MCF 10A (cell line): ENCODE measurements at regions not wholly inside any gene's neighbourhood (a gene's known extent, or its start where the extent isn't known, plus 50 kb on each side); places are given as distances from the start of the nearest gene placed in this dataset.
"Not testable (repeated sequence)": the region's sequence is repeated elsewhere in the genome, so short reads cannot be mapped to it uniquely, and the experiment has no call there.

ENCODE experiments used
- BruUV-seq: library from RNA; stranded (reverse); fragments of 400-500 nt; replicated peaks from 2 replicates; lab custom pipeline; 2021; lab: Mats Ljungman, UMichigan
- CTCF ChIA-PET: fragments of 300-600 bp; sonication (Branson Sonifier 250); formaldehyde crosslinking; extraction: SDS; loops from one replicate; lab custom pipeline; 2021; ENCODE audit warnings: antibody characterized with exemption, inconsistent platforms; lab: Yijun Ruan, JAX
- POLR2A ChIA-PET: fragments of 300-600, 350-650 bp; sonication (Branson Sonifier 250); formaldehyde crosslinking; extraction: SDS; loops from one replicate; lab custom pipeline; 2020; ENCODE audit warnings: antibody characterized with exemption, inconsistent platforms; lab: Yijun Ruan, JAX
- DNase-seq: peaks from one replicate; pipeline ENCODE4 v3.0.0-alpha.2; 2018; ENCODE audit not compliant: unreplicated experiment
- H3K27ac Mint-ChIP-seq: one replicate; pipeline ENCODE4 v1.8.0; 2022; ENCODE audit warnings: mild to moderate bottlenecking, low read depth, mixed read lengths; ENCODE audit not compliant: unreplicated experiment
- H3K27me3 Mint-ChIP-seq: one replicate; pipeline ENCODE4 v1.8.0; 2022; ENCODE audit warnings: mixed read lengths; ENCODE audit not compliant: insufficient read depth, unreplicated experiment
- H3K36me3 Mint-ChIP-seq: one replicate; pipeline ENCODE4 v1.8.0; 2022; ENCODE audit warnings: mild to moderate bottlenecking, moderate library complexity, mixed read lengths; ENCODE audit not compliant: insufficient read depth, unreplicated experiment
- H3K4me1 Mint-ChIP-seq: one replicate; pipeline ENCODE4 v1.8.0; 2022; ENCODE audit warnings: mixed read lengths; ENCODE audit not compliant: insufficient read depth, unreplicated experiment
- H3K4me3 Mint-ChIP-seq: one replicate; pipeline ENCODE4 v1.8.0; 2022; ENCODE audit warnings: mild to moderate bottlenecking, moderate library complexity, mixed read lengths; ENCODE audit not compliant: unreplicated experiment
- H3K9me3 Mint-ChIP-seq: one replicate; pipeline ENCODE4 v1.8.0; 2022; ENCODE audit warnings: mixed read lengths; ENCODE audit not compliant: unreplicated experiment
- CTCF ChIP-seq: fragments of 200-600 bp; IDR thresholded peaks from one replicate; pipeline ENCODE4 v1.8.0; 2022; ENCODE audit warnings: antibody characterized with exemption, mild to moderate bottlenecking; ENCODE audit not compliant: unreplicated experiment
- intact Hi-C: fragments of 100-400 bp; cut with micrococcal nuclease; formaldehyde crosslinking; loops from 2 replicates; pipeline ENCODE4 v1.14.1; 2022

DNA sequence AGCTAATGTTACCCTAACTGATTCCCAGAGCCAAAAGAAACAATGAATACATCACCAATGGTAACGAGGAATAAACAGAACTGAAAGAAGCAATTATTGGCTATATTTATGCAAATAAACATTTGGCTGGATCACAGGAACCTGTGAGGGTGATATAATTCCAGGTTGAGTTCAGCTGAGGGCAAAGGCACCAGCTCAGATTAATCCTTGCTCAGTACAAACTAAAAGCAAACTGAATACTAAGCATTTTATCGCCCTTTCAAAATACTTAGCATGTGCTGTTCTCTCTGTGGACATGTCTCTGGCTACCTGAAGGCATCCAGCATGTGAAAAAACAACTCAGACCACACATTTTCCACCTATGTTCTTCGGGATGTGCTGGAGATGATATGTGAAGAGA lies 791.7 kb downstream of the METTL4 start:
- intact Hi-C loops: no loop called here
- no peaks in the 10 kb centered on the region for H3K36me3 Mint-ChIP-seq
- no TSS peak for BruUV-seq
- H3K9me3 Mint-ChIP-seq: peaks cover 8% of the 10 kb centered on the region
- peaks cover 11% of the 10 kb centered on the region for H3K4me1 Mint-ChIP-seq
- no peak for TF ChIP-seq CTCF
- no peak overlapping the region for H3K27ac Mint-ChIP-seq
- POLR2A ChIA-PET: no interaction called here
- CTCF ChIA-PET: interaction anchor here (0.6 kb wide), 2 partner anchors 134 to 326 kb away, joined by 3 read pairs; no protein-coding TSS in a partner anchor
- H3K4me3 Mint-ChIP-seq: no peak overlapping the region
- no peaks in the 10 kb centered on the region for H3K27me3 Mint-ChIP-seq
- no peak for DNase-seq

- Mint-ChIP-seq H3K9me3 (peaks cover 29% of the 10 kb centered on the region), H3K4me1 (peaks cover 5% of the 10 kb centered on the region), H3K36me3 (peaks cover 7% of the 10 kb centered on the region), H3K27me3 (no peaks in the 10 kb centered on the region), H3K27ac (no peak overlapping the region), H3K4me3 (no peak overlapping the region)
- POLR2A ChIA-PET: no interaction called here
- intact Hi-C loops: no loop called here
- no peak for TF ChIP-seq CTCF
- CTCF ChIA-PET: interaction anchor here (1.0 kb wide), 1 partner anchor 120 kb away, joined by 3 read pairs; no protein-coding TSS in a partner anchor
- no peak for DNase-seq
- BruUV-seq: no TSS peak
Measured at GRCh38 chr18:1784113-1784512, 787.2 kb downstream of the METTL4 start.

DNA sequence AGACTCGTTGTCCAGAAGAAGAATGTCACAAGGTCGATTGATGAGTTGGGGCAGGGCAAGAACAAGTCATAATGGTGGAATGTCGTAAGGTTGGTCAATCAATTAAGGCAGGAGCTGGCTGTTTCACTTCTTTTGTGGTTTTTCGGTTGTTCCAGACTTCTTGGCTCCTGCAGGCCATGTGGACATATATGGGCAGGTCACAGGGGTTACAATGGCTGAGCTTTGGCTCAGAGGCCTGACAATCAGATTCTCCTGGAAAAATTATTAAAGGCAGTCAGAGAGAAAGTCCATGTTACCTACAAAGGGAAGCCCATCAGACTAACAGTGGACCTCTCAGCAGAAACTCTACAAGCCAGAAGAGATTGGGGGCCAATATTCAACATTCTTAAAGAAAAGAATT lies 785.3 kb downstream of the METTL4 start:
- intact Hi-C loops: not testable (repeated sequence)

GRCh38 chr18:1796636-1797035 lies 774.7 kb downstream of the METTL4 start:
- no peak overlapping the region for H3K27ac Mint-ChIP-seq

More for the DNA sequence above, 785.3 kb downstream of the METTL4 start:
- POLR2A ChIA-PET: interaction anchor here (0.6 kb wide), 1 partner anchor 25 kb away, joined by 3 read pairs; no protein-coding TSS in a partner anchor
- not testable (repeated sequence) for H3K4me1 Mint-ChIP-seq, DNase-seq, H3K4me3 Mint-ChIP-seq, BruUV-seq, H3K27me3 Mint-ChIP-seq, H3K36me3 Mint-ChIP-seq, H3K27ac Mint-ChIP-seq
- CTCF ChIA-PET: interaction anchor here (1.2 kb wide), 1 partner anchor 297 kb away, joined by 3 read pairs; no protein-coding TSS in a partner anchor
- H3K9me3 Mint-ChIP-seq: peaks cover 29% of the 10 kb centered on the region

More at GRCh38 chr18:1796636-1797035, 774.7 kb downstream of the METTL4 start:
- no peak for DNase-seq
- BruUV-seq: no TSS peak
- TF ChIP-seq CTCF: no peak
- no peaks in the 10 kb centered on the region for H3K27me3 Mint-ChIP-seq
- POLR2A ChIA-PET: no interaction called here
- H3K4me1 Mint-ChIP-seq: no peaks in the 10 kb centered on the region
- CTCF ChIA-PET: no interaction called here
- intact Hi-C loops: no loop called here
- H3K4me3 Mint-ChIP-seq: no peak overlapping the region
- no peaks in the 10 kb centered on the region for H3K36me3 Mint-ChIP-seq
- no peaks in the 10 kb centered on the region for H3K9me3 Mint-ChIP-seq
